K562 (cell line): ENCODE measurements at regions not wholly inside any gene's neighbourhood (a gene's known extent, or its start where the extent isn't known, plus 50 kb on each side); places are given as distances from the start of the nearest gene placed in this dataset.

Source experiments
- ATAC-seq: fragments of 200-7000 bp; cut with Tn5 transposase; 3 replicates; pipeline ENCODE4 v1.9.1; 2020; ENCODE audit warnings: moderate library complexity
- BruUV-seq: library from RNA; stranded (reverse); fragments of 400-500 nt; replicated peaks from 2 replicates; lab custom pipeline; 2021; lab: Mats Ljungman, UMichigan
- CTCF ChIA-PET: fragments of 300-600 bp; formaldehyde crosslinking; extraction: SDS; loops from one replicate; lab custom pipeline; 2021; ENCODE audit warnings: low intra/inter-chr PET ratio; lab: Yijun Ruan, JAX
- POLR2A ChIA-PET: fragments of 300-600, 350-650 bp; sonication (Branson Sonifier 250); formaldehyde crosslinking; extraction: SDS; loops from one replicate; lab custom pipeline; 2021; ENCODE audit warnings: antibody characterized with exemption, inconsistent platforms; lab: Yijun Ruan, JAX
- DNase-seq, 4 experiments: peaks; one replicate each; pipeline versions ENCODE4 v3.0.0 to v3.0.0-alpha.2; 2011 to 2018; ENCODE audit warnings: low spot score in 3 of 4, mixed read lengths in 3 of 4; ENCODE audit errors: extremely low read depth in 1 of 4
- FAIRE-seq: peaks from 2 replicates; lab custom pipeline; 2011; peaks lifted over from hg19 to GRCh38; lab: Jason Lieb, UNC
- H2AFZ ChIP-seq: 2 replicates; pipeline ENCODE4 v1.6.0; 2011; ENCODE audit warnings: low read depth, low read length, control low read depth, inconsistent platforms
- H3K27ac ChIP-seq: fragments of 200-600 bp; 3 replicates; pipeline ENCODE4 v1.8.0; 2011; ENCODE audit warnings: low read depth, mild to moderate bottlenecking, control low read depth, inconsistent platforms, low read length, moderate library complexity, mixed read lengths; ENCODE audit errors: extremely low read depth
- H3K27me3 ChIP-seq, 2 experiments: fragments of 300-600 bp in 1 of 2; 2 replicates in 1 of 2; 3 replicates in 1 of 2; pipeline versions ENCODE4 v1.6.0 to v1.8.0; 2011; ENCODE audit warnings: inconsistent platforms in 2 of 2, low read length in 2 of 2, mild to moderate bottlenecking in 1 of 2, mixed read lengths in 1 of 2, moderate library complexity in 1 of 2; ENCODE audit not compliant: control insufficient read depth in 2 of 2, insufficient read depth in 2 of 2
- H3K36me3 ChIP-seq: fragments of 300-600 bp; 3 replicates; pipeline ENCODE4 v1.8.0; 2011; ENCODE audit warnings: mild to moderate bottlenecking, low read length, inconsistent platforms; ENCODE audit not compliant: control insufficient read depth, insufficient read depth
- H3K4me1 ChIP-seq, 2 experiments: fragments of 200-600 bp in 1 of 2; replicated peaks in 1 of 2; 2 replicates in 1 of 2; 3 replicates in 1 of 2; pipeline versions ENCODE4 v1.5.1 to v1.8.0; 2011; ENCODE audit warnings: inconsistent platforms in 2 of 2, low read length in 2 of 2, mild to moderate bottlenecking in 1 of 2, mixed read lengths in 1 of 2, moderate library complexity in 1 of 2; ENCODE audit not compliant: control insufficient read depth in 2 of 2, insufficient read depth in 2 of 2
- H3K4me2 ChIP-seq: 2 replicates; pipeline ENCODE4 v1.6.1; 2011; ENCODE audit warnings: low read length, control low read depth, inconsistent platforms, mixed read lengths; ENCODE audit not compliant: insufficient read depth
- H3K4me3 ChIP-seq: fragments of 200-600 bp; sonication (generic), shearing (Covaris generic); 2 replicates; pipeline ENCODE4 v1.5.1; 2016; ENCODE audit warnings: control low read depth, inconsistent platforms
- H3K79me2 ChIP-seq: fragments of 200-600 bp; 3 replicates; pipeline ENCODE4 v1.8.0; 2011; ENCODE audit warnings: low read length, inconsistent platforms; ENCODE audit not compliant: control insufficient read depth, insufficient read depth
- H3K9ac ChIP-seq, 2 experiments: 2 replicates each; pipeline versions ENCODE4 v1.6.0 to v1.6.1; 2011; ENCODE audit warnings: low read depth in 2 of 2, low read length in 2 of 2, control low read depth in 1 of 2, inconsistent platforms in 1 of 2, mild to moderate bottlenecking in 1 of 2, mixed read lengths in 1 of 2; ENCODE audit not compliant: insufficient read depth in 1 of 2
- H3K9me1 ChIP-seq: one replicate; pipeline ENCODE4 v1.6.0; 2011; ENCODE audit warnings: inconsistent platforms, mild to moderate bottlenecking, low read length, moderate library complexity; ENCODE audit not compliant: control insufficient read depth, insufficient read depth
- H3K9me3 ChIP-seq: replicated peaks from 2 replicates; pipeline ENCODE4 v1.5.1; 2011; ENCODE audit warnings: low read depth, low read length, inconsistent platforms; ENCODE audit not compliant: control insufficient read depth, insufficient read depth
- H4K20me1 ChIP-seq: replicated peaks from 2 replicates; pipeline ENCODE4 v1.6.1; 2011; ENCODE audit warnings: low read length, inconsistent platforms, mixed read lengths; ENCODE audit not compliant: control insufficient read depth, insufficient read depth
- FOXJ3 ChIP-seq: sonication (generic); formaldehyde crosslinking; IDR thresholded peaks from 2 replicates; pipeline ENCODE4 v1.4.0; 2020; ENCODE audit warnings: mild to moderate bottlenecking, missing genetic modification reagents
- HEY1 ChIP-seq: fragments of 250-450 bp; sonication (Bioruptor Pico); IDR thresholded peaks from 2 replicates; pipeline ENCODE4 v1.5.0; 2020; ENCODE audit warnings: mild to moderate bottlenecking, moderate library complexity, borderline replicate concordance
- MTA1 ChIP-seq: fragments of 450-650 bp; IDR thresholded peaks from 2 replicates; pipeline ENCODE4 v1.6.1; 2017; ENCODE audit warnings: borderline replicate concordance
- SPI1 ChIP-seq: IDR thresholded peaks from 2 replicates; pipeline ENCODE4 v1.6.1; 2011; ENCODE audit warnings: low read depth, low read length, control low read depth, borderline replicate concordance
- SUPT5H ChIP-seq: fragments of 450-650 bp; IDR thresholded peaks from 2 replicates; pipeline ENCODE4 v1.6.1; 2016
- ZNF146 ChIP-seq: IDR thresholded peaks from one replicate; pipeline ENCODE4 v1.6.1; 2018; ENCODE audit warnings: missing compliant biosample characterization; ENCODE audit not compliant: unreplicated experiment
- ZNF354B ChIP-seq: fragments of 250-450 bp; sonication (Bioruptor Pico); IDR thresholded peaks from 2 replicates; pipeline ENCODE4 v1.4.0; 2020
- in situ Hi-C: fragments of 300-500 bp; cut with MboI; formaldehyde crosslinking; loops from 4 replicates; pipeline ENCODE4 v1.15.0; 2018; ENCODE audit warnings: inconsistent platforms, mixed read lengths
- intact Hi-C: fragments of 100-400 bp; cut with micrococcal nuclease; formaldehyde crosslinking; loops from 2 replicates; pipeline ENCODE4 v1.14.2; 2022
- TF ChIP-seq, protein P1 (sequence below): sonication (generic); formaldehyde crosslinking; IDR thresholded peaks from 2 replicates; pipeline ENCODE4 v1.8.1; 2023; ENCODE audit warnings: missing genetic modification reagents, mild to moderate bottlenecking, borderline replicate concordance
- TF ChIP-seq, protein P2 (sequence below): fragments of 450-650 bp; IDR thresholded peaks from 2 replicates; pipeline ENCODE4 v1.7.0; 2016; ENCODE audit warnings: borderline replicate concordance

DNA sequence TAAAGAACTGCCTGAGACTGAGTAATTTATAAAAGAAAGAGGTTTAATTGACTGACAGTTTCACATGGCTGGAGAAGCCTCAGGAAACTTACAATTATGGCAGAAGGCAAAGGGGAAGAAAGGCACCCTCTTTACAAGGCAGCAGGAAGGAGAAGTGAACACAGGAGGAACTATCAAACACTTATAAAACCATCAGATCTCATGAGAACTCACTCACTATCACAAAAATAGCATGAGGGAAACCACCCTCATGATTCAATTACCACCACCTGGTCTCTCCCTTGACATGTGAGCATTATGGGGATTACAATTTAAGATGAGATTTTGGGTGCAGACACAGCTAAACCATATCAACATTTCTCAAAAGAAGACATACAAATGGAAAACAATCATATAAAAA lies 266.3 kb downstream of the EPM2A start:
- no peak for DNase-seq
- no TSS peak for BruUV-seq
- TF ChIP-seq SPI1 (no peak), ZNF146 (CRISPR knock-in tag) (no peak), MTA1 (no peak), SUPT5H (no peak), ZNF354B (CRISPR knock-in tag) (no peak), FOXJ3 (CRISPR knock-in tag) (no peak), HEY1 (CRISPR knock-in tag) (no peak)
- TF ChIP-seq, protein P1, sequence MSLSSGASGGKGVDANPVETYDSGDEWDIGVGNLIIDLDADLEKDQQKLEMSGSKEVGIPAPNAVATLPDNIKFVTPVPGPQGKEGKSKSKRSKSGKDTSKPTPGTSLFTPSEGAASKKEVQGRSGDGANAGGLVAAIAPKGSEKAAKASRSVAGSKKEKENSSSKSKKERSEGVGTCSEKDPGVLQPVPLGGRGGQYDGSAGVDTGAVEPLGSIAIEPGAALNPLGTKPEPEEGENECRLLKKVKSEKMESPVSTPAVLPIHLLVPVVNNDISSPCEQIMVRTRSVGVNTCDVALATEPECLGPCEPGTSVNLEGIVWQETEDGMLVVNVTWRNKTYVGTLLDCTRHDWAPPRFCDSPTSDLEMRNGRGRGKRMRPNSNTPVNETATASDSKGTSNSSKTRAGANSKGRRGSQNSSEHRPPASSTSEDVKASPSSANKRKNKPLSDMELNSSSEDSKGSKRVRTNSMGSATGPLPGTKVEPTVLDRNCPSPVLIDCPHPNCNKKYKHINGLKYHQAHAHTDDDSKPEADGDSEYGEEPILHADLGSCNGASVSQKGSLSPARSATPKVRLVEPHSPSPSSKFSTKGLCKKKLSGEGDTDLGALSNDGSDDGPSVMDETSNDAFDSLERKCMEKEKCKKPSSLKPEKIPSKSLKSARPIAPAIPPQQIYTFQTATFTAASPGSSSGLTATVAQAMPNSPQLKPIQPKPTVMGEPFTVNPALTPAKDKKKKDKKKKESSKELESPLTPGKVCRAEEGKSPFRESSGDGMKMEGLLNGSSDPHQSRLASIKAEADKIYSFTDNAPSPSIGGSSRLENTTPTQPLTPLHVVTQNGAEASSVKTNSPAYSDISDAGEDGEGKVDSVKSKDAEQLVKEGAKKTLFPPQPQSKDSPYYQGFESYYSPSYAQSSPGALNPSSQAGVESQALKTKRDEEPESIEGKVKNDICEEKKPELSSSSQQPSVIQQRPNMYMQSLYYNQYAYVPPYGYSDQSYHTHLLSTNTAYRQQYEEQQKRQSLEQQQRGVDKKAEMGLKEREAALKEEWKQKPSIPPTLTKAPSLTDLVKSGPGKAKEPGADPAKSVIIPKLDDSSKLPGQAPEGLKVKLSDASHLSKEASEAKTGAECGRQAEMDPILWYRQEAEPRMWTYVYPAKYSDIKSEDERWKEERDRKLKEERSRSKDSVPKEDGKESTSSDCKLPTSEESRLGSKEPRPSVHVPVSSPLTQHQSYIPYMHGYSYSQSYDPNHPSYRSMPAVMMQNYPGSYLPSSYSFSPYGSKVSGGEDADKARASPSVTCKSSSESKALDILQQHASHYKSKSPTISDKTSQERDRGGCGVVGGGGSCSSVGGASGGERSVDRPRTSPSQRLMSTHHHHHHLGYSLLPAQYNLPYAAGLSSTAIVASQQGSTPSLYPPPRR (CRISPR knock-in tag) = no peak
- TF ChIP-seq, protein P2, sequence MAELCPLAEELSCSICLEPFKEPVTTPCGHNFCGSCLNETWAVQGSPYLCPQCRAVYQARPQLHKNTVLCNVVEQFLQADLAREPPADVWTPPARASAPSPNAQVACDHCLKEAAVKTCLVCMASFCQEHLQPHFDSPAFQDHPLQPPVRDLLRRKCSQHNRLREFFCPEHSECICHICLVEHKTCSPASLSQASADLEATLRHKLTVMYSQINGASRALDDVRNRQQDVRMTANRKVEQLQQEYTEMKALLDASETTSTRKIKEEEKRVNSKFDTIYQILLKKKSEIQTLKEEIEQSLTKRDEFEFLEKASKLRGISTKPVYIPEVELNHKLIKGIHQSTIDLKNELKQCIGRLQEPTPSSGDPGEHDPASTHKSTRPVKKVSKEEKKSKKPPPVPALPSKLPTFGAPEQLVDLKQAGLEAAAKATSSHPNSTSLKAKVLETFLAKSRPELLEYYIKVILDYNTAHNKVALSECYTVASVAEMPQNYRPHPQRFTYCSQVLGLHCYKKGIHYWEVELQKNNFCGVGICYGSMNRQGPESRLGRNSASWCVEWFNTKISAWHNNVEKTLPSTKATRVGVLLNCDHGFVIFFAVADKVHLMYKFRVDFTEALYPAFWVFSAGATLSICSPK = no peak
- CTCF ChIA-PET = no interaction called here
- POLR2A ChIA-PET = no interaction called here
- H4K20me1 ChIP-seq = no peaks in the 10 kb centered on the region
- H3K27ac ChIP-seq = no peak overlapping the region
- H2AFZ ChIP-seq = no peak overlapping the region
- no peaks in the 10 kb centered on the region; the same call in 1 of the 2 replicates for H3K9me3 ChIP-seq
- H3K4me1 ChIP-seq = no peaks in the 10 kb centered on the region
- no peaks in the 10 kb centered on the region for H3K36me3 ChIP-seq
- H3K9ac ChIP-seq = no peak overlapping the region
- no peaks in the 10 kb centered on the region for H3K27me3 ChIP-seq
- no peak overlapping the region for H3K4me2 ChIP-seq
- no peak overlapping the region for H3K4me3 ChIP-seq
- no peak for FAIRE-seq
- H3K79me2 ChIP-seq = no peaks in the 10 kb centered on the region
- in situ Hi-C loops = no loop called here
- no peaks in the 10 kb centered on the region for H3K9me1 ChIP-seq
- ATAC-seq = no peak
- intact Hi-C loops = no loop called here
